CMK (cell line): ENCODE measurements at regions not wholly inside any gene's neighbourhood (a gene's known extent, or its start where the extent isn't known, plus 50 kb on each side); places are given as distances from the start of the nearest gene placed in this dataset.

Experiments used
- DNase-seq: peaks from one replicate; pipeline ENCODE4 v3.0.0-alpha.2; 2010; ENCODE audit warnings: low read depth

DNA sequence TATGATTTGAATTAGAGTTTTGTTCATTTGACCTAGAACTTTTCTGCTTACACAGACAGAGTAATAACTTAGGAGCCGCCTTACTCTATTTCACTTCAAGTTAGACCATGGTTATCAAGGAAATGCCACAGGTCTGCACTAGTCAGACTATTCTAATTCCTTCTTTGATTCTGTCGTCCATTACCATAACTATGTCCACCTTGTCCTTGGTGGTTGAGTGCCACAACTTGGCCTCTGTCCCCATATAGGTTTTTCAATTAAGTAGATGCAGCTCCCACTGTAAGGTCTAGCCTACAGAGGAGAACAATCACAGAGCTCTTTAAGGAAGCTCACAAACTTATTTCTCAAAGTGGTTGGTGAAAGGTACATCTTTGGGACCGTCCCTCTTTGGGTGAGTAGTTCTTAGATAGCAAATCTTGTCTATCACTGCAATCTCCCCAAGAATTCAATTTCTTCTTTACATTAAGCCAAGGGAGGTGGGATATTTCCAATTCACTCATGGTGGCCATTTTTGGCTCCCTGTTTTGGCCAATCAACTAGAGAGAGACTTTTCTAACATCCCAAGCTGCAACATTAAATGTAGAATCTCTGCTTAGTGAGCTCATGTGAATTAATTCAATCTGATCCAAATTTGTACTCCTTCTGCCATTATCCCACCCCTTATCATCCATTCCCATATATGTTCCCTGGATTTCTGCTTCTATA, 434.6 kb downstream of the ADAMTS20 start:
- DNase-seq = no peak

- no peak for DNase-seq
Measured at GRCh38 chr12:43115441-43116160, 436.4 kb downstream of the ADAMTS20 start.

GRCh38 chr12:43114316-43114715, 437.7 kb downstream of the ADAMTS20 start:
- no peak for DNase-seq

DNA sequence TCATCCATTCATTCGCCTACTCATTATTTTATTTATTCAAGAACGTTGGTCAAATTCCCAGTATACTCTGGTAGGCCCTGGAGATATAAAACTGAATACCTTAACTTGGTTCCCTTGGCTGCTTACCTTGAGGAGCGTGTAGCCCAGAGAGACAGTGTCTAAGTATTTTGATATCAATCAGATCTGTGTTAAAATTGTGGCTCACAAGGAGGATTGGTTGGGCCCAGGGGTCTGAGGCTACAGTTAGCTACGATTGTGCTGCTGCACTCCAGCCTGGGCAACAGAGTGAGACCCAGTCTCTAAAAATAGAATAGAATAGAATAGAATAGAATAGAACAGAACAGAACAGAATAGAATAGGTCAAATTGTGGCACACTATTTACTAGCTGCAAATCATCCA, 438.4 kb downstream of the ADAMTS20 start:
- no peak for DNase-seq

DNA sequence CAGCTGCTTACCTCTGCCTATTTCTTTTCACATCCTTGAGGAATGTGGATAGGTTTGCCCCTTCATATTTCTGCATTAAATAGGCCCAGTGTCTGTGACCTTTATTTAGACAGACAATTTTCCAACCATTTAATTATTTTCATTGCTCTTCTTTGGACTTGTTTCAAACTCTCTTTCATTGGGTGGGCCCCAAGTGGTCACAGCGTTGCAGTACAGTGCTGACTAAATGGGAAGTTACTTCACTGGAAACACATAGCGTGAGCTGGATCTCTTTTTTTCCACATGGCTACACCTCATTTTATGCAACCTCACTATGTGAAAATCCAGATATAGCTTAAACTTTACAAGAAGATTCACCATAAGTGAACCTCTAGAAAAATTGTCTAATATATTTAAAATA, 438.9 kb downstream of the ADAMTS20 start:
- DNase-seq = no peak

GRCh38 chr12:43112101-43112920, 439.7 kb downstream of the ADAMTS20 start:
- no peak for DNase-seq

- DNase-seq = no peak
Measured at GRCh38 chr12:43111608-43112007, 440.4 kb downstream of the ADAMTS20 start.

DNA sequence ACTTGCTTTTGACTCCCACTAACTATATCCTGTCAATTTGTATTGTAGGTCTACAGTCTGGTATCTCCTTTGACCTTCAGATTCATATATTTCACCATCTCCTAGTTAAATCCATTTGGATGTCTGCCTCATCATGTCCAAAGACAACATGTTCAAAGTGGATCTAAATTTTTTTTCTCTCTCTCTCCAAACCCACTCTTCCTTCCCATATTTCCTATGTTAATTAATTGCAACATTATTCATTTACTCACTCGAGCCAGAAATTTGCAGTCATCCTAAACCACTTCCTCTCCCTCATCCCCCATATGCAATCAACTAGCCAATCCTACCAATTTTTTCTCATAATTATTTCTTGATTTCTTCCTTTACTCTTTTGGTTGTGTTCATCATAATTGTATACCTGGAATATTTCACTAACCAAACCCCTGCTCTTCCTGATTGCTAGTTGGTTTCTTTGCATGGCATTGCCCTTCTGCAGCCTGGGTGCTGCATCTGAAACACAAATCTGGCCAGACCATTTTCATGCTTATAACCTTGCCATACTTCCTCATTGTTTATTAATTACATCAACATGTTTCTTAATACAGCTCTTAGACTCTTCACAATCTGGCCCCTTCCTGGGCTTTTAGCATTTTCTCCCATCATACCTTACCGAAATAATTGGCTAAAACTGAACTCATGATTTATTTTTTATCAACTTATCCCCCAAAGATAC, 442.2 kb downstream of the ADAMTS20 start:
- DNase-seq = no peak

DNA sequence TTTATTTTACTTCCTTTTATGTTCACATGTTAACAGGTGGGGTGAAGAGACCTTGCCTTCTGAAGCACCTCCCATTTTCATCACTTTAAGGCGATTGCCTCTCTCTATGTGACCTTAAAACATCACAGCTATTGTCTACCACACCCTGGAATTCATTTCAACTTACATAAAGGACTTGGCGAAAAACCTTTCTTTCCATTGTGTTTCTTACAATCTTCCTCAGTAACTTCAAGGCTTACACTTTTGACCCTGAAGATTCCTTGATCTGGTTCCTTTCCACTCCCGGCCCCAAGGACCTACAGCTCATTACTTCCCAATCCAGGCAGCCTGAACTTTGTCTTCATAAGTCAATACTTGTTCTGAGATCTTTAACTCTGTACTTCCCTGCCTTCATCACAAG, 443.3 kb downstream of the ADAMTS20 start:
- DNase-seq = no peak

DNA sequence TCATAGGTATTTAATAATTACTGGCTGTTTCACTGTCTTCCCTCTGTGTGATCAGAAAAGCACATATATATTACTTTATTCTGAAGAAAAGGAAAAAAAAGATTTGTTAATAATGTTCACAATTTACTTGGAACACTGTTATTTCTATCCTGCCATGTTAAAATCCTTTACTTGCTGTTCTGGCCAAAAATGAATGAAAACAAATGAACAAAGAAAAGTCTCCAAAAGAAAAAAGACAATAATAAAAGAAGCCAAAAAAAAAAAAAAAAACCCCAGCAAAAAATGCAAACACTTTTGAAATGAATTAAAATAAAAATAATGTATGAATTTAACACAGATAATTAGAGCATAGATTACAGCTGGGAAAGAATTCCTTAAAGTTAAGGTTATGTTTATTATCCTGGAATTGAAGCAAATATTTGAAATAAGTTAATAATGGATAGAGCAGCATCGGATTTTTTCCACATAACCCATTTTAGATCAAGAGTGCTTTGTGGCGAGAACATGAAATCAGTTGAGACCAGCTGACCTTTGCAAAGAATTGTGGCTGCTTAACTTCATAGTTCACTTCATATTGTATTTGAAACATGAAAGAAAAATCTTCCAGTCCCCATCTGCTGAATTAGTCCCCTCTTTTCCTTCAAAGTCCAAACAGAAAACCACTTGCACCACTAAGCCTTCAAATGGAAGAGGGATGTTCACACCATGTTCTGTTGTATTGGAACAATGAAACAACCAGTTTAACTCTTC, 444.8 kb downstream of the ADAMTS20 start:
- DNase-seq = no peak

- DNase-seq = no peak
Measured at GRCh38 chr12:43106355-43106754, 445.6 kb downstream of the ADAMTS20 start.

GRCh38 chr12:43105426-43105981, 446.5 kb downstream of the ADAMTS20 start:
- DNase-seq = no peak

DNA sequence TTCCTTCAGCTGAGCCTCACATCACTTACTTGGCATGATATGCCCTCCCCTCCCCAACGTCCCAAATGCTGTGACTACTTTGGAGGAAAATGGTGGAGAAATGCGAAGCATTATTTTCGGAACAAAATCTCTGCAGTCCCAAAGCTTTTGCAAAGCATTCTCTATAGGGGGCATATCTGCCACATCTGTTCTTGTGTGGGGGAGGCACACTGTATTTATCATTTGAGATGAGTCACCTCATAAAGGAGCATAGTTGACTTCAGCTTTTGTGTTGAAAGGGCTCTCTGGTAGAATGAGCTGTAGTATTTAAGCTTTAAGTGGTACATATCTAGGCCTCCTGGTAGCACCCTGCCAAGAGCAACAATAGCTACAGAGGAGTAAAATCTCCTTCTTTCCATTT, 447.5 kb downstream of the ADAMTS20 start:
- no peak for DNase-seq

- no peak for DNase-seq
Measured at GRCh38 chr12:43103866-43104265, 448.1 kb downstream of the ADAMTS20 start.

DNA sequence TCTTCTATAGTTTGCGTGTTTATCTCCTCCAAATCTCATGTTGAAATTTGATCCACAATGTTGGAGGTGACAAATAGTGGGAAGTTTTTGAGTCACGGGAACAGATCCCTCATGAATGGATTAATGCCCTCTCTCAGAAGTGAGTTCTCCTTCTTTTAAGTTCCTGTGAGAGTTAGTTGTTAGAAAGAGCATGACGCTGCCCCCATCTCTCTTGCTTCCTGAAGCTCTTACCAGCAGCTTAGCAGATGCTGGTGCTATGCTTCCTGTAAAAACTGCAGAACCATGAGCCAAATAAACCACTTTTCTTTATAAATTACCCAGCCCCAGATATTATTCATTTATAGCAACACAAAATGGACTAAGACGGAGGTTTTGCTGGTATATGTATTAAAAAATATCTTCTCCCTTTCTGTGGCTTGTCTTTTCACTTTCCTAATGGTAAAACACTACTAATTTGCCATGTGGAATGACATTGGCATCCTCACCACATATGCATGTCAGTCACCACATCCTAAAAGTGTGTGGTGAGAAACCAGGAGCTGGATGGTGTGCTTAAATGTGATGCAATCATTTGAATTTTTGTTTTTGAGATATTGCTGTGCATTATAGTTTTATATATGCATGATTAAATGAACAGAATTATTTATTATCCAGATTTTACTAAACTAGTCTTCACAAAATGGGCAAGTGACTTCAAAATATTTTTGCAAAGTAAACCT, 449.3 kb downstream of the ADAMTS20 start:
- DNase-seq = peak; percentile 27

- DNase-seq = no peak
Measured at GRCh38 chr12:43100231-43100630, 451.8 kb downstream of the ADAMTS20 start.

DNA sequence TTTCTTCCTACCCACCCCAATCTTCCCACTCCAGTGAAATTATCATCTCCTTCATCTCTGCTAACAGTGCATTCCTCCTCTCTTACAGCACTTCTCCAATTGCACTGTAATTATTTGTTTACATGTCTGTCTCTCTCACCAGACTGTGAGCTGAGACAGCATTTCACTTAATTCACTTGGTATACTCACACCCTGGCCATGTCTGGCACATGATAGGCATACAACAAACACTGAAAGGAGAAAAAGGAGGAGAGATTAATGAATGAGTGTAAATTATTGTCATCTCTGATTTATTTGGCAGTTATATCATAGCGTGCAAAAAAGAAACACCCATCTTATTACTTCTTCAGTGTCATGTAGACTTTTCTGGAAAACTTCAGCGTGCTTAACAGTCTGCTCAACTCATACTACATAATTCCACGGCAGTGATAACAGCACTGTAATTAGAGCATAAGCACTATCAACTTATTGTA, 452.3 kb downstream of the ADAMTS20 start:
- no peak for DNase-seq

GRCh38 chr12:43098766-43099550, 453.0 kb downstream of the ADAMTS20 start:
- no peak for DNase-seq

DNA sequence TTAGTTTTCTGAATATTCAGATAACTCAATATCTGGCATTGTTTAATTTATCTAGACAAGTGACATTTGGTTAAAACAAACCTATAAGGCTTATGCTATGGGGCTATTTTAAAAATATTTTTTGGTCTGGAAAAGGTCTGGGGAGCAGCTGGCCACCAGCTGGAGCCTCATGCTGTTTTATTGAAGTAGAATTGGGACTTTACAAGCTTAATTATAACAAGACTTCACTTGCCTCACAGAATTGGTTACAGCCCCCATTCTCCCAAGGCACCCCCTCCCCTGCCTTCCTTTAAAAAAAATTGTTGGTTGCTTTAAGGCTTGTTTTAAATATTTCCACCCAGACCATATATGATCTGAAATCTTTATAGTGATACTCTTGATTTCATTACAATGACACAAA, 453.9 kb downstream of the ADAMTS20 start:
- no peak for DNase-seq

GRCh38 chr12:43097471-43097870, 454.5 kb downstream of the ADAMTS20 start:
- no peak for DNase-seq
